NB4 (cell line): ENCODE measurements at regions not wholly inside any gene's neighbourhood (a gene's known extent, or its start where the extent isn't known, plus 50 kb on each side); places are given as distances from the start of the nearest gene placed in this dataset.

Experiments
- CTCF ChIP-seq: IDR thresholded peaks from one replicate; pipeline ENCODE4 v1.5.1; 2012; ENCODE audit warnings: low read depth, low read length
- POLR2A ChIP-seq: IDR thresholded peaks from 2 replicates; pipeline ENCODE4 v1.6.1; 2011; ENCODE audit warnings: mild to moderate bottlenecking; ENCODE audit not compliant: insufficient read length; ENCODE audit errors: extremely low read depth

DNA sequence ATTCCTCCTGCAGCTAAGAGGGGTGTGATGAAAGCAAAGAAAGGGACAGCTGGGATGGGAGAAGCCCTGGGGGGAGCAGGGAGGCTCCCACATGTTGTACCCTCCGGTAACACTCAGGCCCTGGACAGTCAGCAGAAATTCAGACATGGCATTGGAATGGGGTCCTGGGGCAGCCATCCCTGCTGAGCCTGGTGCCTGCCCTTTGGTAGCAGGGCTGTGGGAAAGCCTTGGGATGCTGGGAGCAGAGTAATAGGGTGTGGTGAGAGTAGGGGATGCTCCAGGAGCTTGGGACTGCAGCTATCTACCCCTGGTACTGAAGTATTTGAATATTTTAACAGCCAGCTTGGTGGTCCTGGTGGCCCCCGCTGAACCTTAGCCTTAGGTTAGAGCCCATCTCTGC is 56.8 kb downstream of the FAM241B start:
- TF ChIP-seq POLR2A (no peak), CTCF (no peak)
